HL-60 (cell line): ENCODE measurements at regions not wholly inside any gene's neighbourhood (a gene's known extent, or its start where the extent isn't known, plus 50 kb on each side); places are given as distances from the start of the nearest gene placed in this dataset.

Experiments
- DNase-seq, 2 experiments: peaks; one replicate each; pipeline ENCODE4 v3.0.0-alpha.2; 2010 to 2020; ENCODE audit warnings: low read depth in 1 of 2, low spot score in 1 of 2
- H3K27ac ChIP-seq: fragments of 250-450 bp; sonication (Bioruptor Pico); replicated peaks from 2 replicates; pipeline ENCODE4 v1.5.1; 2020; ENCODE audit warnings: mild to moderate bottlenecking, moderate library complexity
- H3K27me3 ChIP-seq: fragments of 250-450 bp; sonication (Bioruptor Pico); 2 replicates; pipeline ENCODE4 v1.5.1; 2021; ENCODE audit warnings: mild to moderate bottlenecking, moderate library complexity; ENCODE audit not compliant: insufficient read depth, poor library complexity, severe bottlenecking
- H3K4me3 ChIP-seq: replicated peaks from 2 replicates; pipeline ENCODE4 v1.5.1; 2011; ENCODE audit warnings: mild to moderate bottlenecking, control low read depth, low read length; ENCODE audit not compliant: insufficient read depth
- GABPA ChIP-seq: IDR thresholded peaks from 2 replicates; pipeline ENCODE4 v1.6.1; 2012; ENCODE audit warnings: low read depth
- POLR2AphosphoS5 ChIP-seq: IDR thresholded peaks from 2 replicates; pipeline ENCODE4 v1.6.1; 2012; ENCODE audit warnings: low read depth
- SPI1 ChIP-seq: IDR thresholded peaks from 2 replicates; pipeline ENCODE4 v1.6.1; 2012; ENCODE audit warnings: low read depth, mild to moderate bottlenecking, borderline replicate concordance
- TF ChIP-seq, protein P1 (sequence below): IDR thresholded peaks from one replicate; pipeline ENCODE4 v1.5.1; 2011; ENCODE audit warnings: low read length, control low read depth, inconsistent platforms; ENCODE audit not compliant: insufficient read depth
- TF ChIP-seq, protein P2 (sequence below): IDR thresholded peaks from 2 replicates; pipeline ENCODE4 v1.6.1; 2012; ENCODE audit warnings: low read depth; ENCODE audit not compliant: insufficient replicate concordance

DNA sequence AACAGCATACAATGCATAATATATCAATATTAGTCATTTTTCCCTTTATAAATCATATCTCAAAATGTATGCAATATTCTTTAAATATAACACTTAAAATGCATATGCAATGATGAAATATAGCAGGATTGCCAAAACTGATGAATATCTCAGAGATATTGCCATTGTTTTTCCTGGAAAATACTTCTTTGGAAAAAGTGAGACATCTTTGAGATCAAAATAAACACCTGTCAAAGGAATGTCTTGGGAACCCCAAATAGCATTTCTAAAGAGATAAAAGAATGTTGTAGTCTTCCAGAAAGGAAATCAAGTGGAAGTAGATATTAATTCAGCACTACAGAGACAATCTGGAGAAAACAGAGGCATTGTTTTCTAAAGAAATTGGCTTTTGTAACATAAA is 457.8 kb upstream of the UBE2E2 start:
- Histone ChIP-seq H3K27ac (no peak overlapping the region), H3K27me3 (no peaks in the 10 kb centered on the region), H3K4me3 (no peak overlapping the region)
- no peak for DNase-seq
- no peak for TF ChIP-seq POLR2AphosphoS5
- TF ChIP-seq, protein P1, sequence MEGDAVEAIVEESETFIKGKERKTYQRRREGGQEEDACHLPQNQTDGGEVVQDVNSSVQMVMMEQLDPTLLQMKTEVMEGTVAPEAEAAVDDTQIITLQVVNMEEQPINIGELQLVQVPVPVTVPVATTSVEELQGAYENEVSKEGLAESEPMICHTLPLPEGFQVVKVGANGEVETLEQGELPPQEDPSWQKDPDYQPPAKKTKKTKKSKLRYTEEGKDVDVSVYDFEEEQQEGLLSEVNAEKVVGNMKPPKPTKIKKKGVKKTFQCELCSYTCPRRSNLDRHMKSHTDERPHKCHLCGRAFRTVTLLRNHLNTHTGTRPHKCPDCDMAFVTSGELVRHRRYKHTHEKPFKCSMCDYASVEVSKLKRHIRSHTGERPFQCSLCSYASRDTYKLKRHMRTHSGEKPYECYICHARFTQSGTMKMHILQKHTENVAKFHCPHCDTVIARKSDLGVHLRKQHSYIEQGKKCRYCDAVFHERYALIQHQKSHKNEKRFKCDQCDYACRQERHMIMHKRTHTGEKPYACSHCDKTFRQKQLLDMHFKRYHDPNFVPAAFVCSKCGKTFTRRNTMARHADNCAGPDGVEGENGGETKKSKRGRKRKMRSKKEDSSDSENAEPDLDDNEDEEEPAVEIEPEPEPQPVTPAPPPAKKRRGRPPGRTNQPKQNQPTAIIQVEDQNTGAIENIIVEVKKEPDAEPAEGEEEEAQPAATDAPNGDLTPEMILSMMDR = no peak

DNA sequence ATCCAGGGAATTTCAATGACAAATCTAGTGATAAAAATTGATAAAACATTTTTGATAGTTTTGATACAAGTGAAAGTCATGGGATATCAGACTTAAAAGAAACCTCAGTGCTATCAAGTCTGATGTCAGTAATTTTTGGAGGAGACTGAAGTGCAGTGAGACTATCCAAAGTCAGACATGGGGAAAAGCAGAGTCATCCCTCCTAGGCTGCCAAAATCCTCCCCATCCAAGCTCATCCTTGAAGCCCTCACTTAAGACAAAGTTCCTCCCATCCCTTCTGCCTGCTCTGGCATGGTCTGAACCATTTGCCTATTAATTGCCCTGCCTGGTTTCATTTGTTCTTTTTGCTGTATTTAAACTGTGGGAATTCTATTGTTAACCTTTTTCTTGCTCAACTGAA is 456.9 kb upstream of the UBE2E2 start:
- no peaks in the 10 kb centered on the region for H3K27me3 ChIP-seq
- no peak for DNase-seq
- TF ChIP-seq, protein P1 = no peak
- no peak for TF ChIP-seq SPI1
- TF ChIP-seq, protein P2, sequence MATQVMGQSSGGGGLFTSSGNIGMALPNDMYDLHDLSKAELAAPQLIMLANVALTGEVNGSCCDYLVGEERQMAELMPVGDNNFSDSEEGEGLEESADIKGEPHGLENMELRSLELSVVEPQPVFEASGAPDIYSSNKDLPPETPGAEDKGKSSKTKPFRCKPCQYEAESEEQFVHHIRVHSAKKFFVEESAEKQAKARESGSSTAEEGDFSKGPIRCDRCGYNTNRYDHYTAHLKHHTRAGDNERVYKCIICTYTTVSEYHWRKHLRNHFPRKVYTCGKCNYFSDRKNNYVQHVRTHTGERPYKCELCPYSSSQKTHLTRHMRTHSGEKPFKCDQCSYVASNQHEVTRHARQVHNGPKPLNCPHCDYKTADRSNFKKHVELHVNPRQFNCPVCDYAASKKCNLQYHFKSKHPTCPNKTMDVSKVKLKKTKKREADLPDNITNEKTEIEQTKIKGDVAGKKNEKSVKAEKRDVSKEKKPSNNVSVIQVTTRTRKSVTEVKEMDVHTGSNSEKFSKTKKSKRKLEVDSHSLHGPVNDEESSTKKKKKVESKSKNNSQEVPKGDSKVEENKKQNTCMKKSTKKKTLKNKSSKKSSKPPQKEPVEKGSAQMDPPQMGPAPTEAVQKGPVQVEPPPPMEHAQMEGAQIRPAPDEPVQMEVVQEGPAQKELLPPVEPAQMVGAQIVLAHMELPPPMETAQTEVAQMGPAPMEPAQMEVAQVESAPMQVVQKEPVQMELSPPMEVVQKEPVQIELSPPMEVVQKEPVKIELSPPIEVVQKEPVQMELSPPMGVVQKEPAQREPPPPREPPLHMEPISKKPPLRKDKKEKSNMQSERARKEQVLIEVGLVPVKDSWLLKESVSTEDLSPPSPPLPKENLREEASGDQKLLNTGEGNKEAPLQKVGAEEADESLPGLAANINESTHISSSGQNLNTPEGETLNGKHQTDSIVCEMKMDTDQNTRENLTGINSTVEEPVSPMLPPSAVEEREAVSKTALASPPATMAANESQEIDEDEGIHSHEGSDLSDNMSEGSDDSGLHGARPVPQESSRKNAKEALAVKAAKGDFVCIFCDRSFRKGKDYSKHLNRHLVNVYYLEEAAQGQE = no peak
- no peak for TF ChIP-seq GABPA
- TF ChIP-seq POLR2AphosphoS5 = no peak

GRCh38 chr3:22748453-22749045 is 454.6 kb upstream of the UBE2E2 start:
- no peak for DNase-seq
- TF ChIP-seq POLR2AphosphoS5 (no peak), SPI1 (no peak), GABPA (no peak)
- TF ChIP-seq, protein P2 = no peak
- TF ChIP-seq, protein P1 = no peak
- Histone ChIP-seq H3K27ac (no peak overlapping the region), H3K27me3 (no peaks in the 10 kb centered on the region), H3K4me3 (no peak overlapping the region)

More for the DNA sequence above, 456.9 kb upstream of the UBE2E2 start:
- Histone ChIP-seq H3K27ac (no peak overlapping the region), H3K4me3 (no peak overlapping the region)
